HEK293 (cell line): ENCODE measurements at regions not wholly inside any gene's neighbourhood (a gene's known extent, or its start where the extent isn't known, plus 50 kb on each side); places are given as distances from the start of the nearest gene placed in this dataset.

ENCODE experiments used
- CTCF ChIA-PET: fragments of 350-600 bp; formaldehyde crosslinking; extraction: SDS; loops from one replicate; lab custom pipeline; 2021; ENCODE audit warnings: antibody characterized with exemption; lab: Yijun Ruan, JAX
- POLR2A ChIA-PET: fragments of 300-600 bp; formaldehyde crosslinking; extraction: SDS; loops from one replicate; lab custom pipeline; 2020; ENCODE audit warnings: antibody characterized with exemption, inconsistent platforms; lab: Yijun Ruan, JAX
- H3K27ac ChIP-seq: fragments of 200-500 bp; sonication (Bioruptor generic); 2 replicates; pipeline ENCODE4 v1.5.1; 2014; ENCODE audit warnings: low read depth, low read length, control low read depth, inconsistent platforms; ENCODE audit errors: extremely low read depth
- H3K36me3 ChIP-seq, 2 experiments: fragments of 200-500 bp in 1 of 2; sonication (Bioruptor generic) in 1 of 2; 1 replicate in 1 of 2; 2 replicates in 1 of 2; pipeline ENCODE4 v1.5.1; 2014 to 2017; ENCODE audit warnings: inconsistent platforms in 2 of 2, low read length in 2 of 2; ENCODE audit not compliant: control insufficient read depth in 2 of 2, insufficient read depth in 1 of 2
- H3K4me1 ChIP-seq: fragments of 200-500 bp; sonication (Bioruptor generic); 2 replicates; pipeline ENCODE4 v1.5.1; 2014; ENCODE audit warnings: mild to moderate bottlenecking, low read length, inconsistent platforms; ENCODE audit not compliant: control insufficient read depth, insufficient read depth
- H3K4me3 ChIP-seq: 2 replicates; pipeline ENCODE4 v1.5.1; 2011; ENCODE audit warnings: low read depth, mild to moderate bottlenecking, control low read depth, low read length, moderate library complexity
- H3K9me3 ChIP-seq: fragments of 200-500 bp; sonication (Bioruptor generic); 2 replicates; pipeline ENCODE4 v1.5.1; 2014; ENCODE audit warnings: low read depth, low read length, inconsistent platforms; ENCODE audit not compliant: control insufficient read depth, insufficient read depth
- EGR2 ChIP-seq: fragments of 450-650 bp; formaldehyde crosslinking; IDR thresholded peaks from 2 replicates; pipeline ENCODE4 v1.5.1; 2016; ENCODE audit warnings: low read depth, missing biosample characterization, missing genetic modification characterization
- GLIS1 ChIP-seq: fragments of 450-650 bp; formaldehyde crosslinking; IDR thresholded peaks from 2 replicates; pipeline ENCODE4 v1.5.1; 2016; ENCODE audit warnings: missing biosample characterization, missing genetic modification characterization
- KLF10 ChIP-seq: fragments of 450-650 bp; IDR thresholded peaks from 2 replicates; pipeline ENCODE4 v1.5.1; 2018; ENCODE audit warnings: missing biosample characterization, mild to moderate bottlenecking, missing genetic modification characterization
- KLF16 ChIP-seq: fragments of 450-650 bp; formaldehyde crosslinking; IDR thresholded peaks from 2 replicates; pipeline ENCODE4 v1.5.1; 2017; ENCODE audit warnings: missing biosample characterization, missing genetic modification characterization
- MZF1 ChIP-seq: fragments of 450-650 bp; formaldehyde crosslinking; IDR thresholded peaks from 2 replicates; pipeline ENCODE4 v1.5.1; 2017; ENCODE audit warnings: missing biosample characterization, missing genetic modification characterization, borderline replicate concordance
- SCRT1 ChIP-seq: fragments of 450-650 bp; formaldehyde crosslinking; IDR thresholded peaks from 2 replicates; pipeline ENCODE4 v1.5.1; 2016; ENCODE audit warnings: missing biosample characterization, missing genetic modification characterization, borderline replicate concordance
- ZBTB8A ChIP-seq: fragments of 450-650 bp; formaldehyde crosslinking; IDR thresholded peaks from 2 replicates; pipeline ENCODE4 v1.5.1; 2016; ENCODE audit warnings: missing biosample characterization, missing genetic modification characterization
- ZFHX2 ChIP-seq: fragments of 450-650 bp; formaldehyde crosslinking; conservative IDR thresholded peaks from 2 replicates; pipeline ENCODE4 v1.5.1; 2016; ENCODE audit warnings: missing biosample characterization, missing genetic modification characterization
- ZNF138 ChIP-seq: fragments of 450-650 bp; formaldehyde crosslinking; IDR thresholded peaks from 2 replicates; pipeline ENCODE4 v1.5.1; 2016; ENCODE audit warnings: missing biosample characterization, missing genetic modification characterization, borderline replicate concordance
- ZNF169 ChIP-seq: fragments of 450-650 bp; formaldehyde crosslinking; IDR thresholded peaks from 2 replicates; pipeline ENCODE4 v1.5.1; 2016; ENCODE audit warnings: missing biosample characterization, missing genetic modification characterization
- ZNF248 ChIP-seq: fragments of 450-650 bp; formaldehyde crosslinking; IDR thresholded peaks from 2 replicates; pipeline ENCODE4 v1.5.1; 2017; ENCODE audit warnings: missing biosample characterization, missing genetic modification characterization
- ZNF416 ChIP-seq: fragments of 450-650 bp; formaldehyde crosslinking; IDR thresholded peaks from 2 replicates; pipeline ENCODE4 v1.5.1; 2016; ENCODE audit warnings: missing biosample characterization, missing genetic modification characterization
- ZNF571 ChIP-seq: fragments of 450-650 bp; formaldehyde crosslinking; IDR thresholded peaks from 2 replicates; pipeline ENCODE4 v1.5.0; 2017; ENCODE audit warnings: missing biosample characterization, missing genetic modification characterization
- ZNF768 ChIP-seq: fragments of 450-650 bp; formaldehyde crosslinking; IDR thresholded peaks from 2 replicates; pipeline ENCODE4 v1.5.1; 2018; ENCODE audit warnings: missing biosample characterization, mild to moderate bottlenecking, missing genetic modification characterization
- ZNF792 ChIP-seq: fragments of 450-650 bp; formaldehyde crosslinking; IDR thresholded peaks from 2 replicates; pipeline ENCODE4 v1.5.1; 2016; ENCODE audit warnings: missing biosample characterization, missing genetic modification characterization
- TF ChIP-seq, protein P1 (sequence below): fragments of 450-650 bp; formaldehyde crosslinking; IDR thresholded peaks from 2 replicates; pipeline ENCODE4 v1.5.1; 2017; ENCODE audit warnings: missing biosample characterization, missing genetic modification characterization
- TF ChIP-seq, protein P2 (sequence below): fragments of 450-650 bp; formaldehyde crosslinking; IDR thresholded peaks from 2 replicates; pipeline ENCODE4 v1.5.1; 2016; ENCODE audit warnings: missing biosample characterization, missing genetic modification characterization, borderline replicate concordance

DNA sequence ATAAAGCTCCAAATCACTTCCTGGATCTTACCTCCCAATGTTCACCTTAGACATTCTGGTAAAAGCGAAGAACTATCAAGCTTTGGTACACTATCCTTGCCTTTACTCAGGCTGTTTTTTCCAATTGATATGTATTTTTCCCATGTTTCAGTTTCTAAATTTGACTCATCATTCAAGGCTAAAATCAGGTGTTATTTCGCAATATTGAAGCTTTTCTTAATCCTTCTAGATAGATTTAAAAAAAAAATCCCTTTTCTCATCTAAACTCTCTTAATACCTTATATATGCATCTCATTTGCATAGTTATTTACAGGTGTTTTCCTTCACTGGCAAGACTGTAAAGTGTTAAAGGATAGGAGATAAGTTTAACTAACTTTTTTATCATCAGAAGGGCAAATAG, 608.1 kb upstream of the FAM241A start:
- Histone ChIP-seq H3K4me3 (no peak overlapping the region), H3K27ac (no peak overlapping the region), H3K36me3 (no peaks in the 10 kb centered on the region), H3K9me3 (no peaks in the 10 kb centered on the region), H3K4me1 (no peaks in the 10 kb centered on the region)
- ChIA-PET POLR2A (no interaction called here), CTCF (no interaction called here)
- TF ChIP-seq ZNF248 (no peak), ZNF416 (tag by site-specific recombination) (no peak), KLF16 (tag by site-specific recombination) (no peak), ZNF768 (tag by site-specific recombination) (no peak), EGR2 (tag by site-specific recombination) (no peak), ZNF138 (tag by site-specific recombination) (no peak), MZF1 (tag by site-specific recombination) (no peak)

DNA sequence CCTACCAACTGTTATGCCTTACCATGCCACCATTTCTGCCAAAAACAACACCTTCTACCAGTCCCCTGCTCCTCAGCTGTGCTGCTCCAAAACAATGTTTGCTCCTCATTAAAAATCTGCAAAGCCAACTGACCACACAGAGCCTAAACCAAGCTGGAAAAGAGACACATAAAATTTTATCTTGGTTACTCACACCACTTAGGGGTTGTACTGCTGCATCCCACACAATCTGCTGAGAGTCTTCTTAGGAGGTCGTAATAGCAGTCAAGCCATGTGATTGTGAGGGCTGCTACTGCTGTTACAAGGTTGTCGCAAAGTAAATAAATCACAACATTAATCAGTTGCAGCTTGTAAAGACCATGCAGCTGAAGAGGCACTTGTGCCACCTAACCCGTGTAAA, 607.4 kb upstream of the FAM241A start:
- Histone ChIP-seq H3K4me1 (no peaks in the 10 kb centered on the region), H3K36me3 (no peaks in the 10 kb centered on the region), H3K27ac (no peak overlapping the region), H3K9me3 (no peaks in the 10 kb centered on the region), H3K4me3 (no peak overlapping the region)
- POLR2A ChIA-PET, result no interaction called here
- TF ChIP-seq ZNF792 (tag by site-specific recombination) (no peak), GLIS1 (tag by site-specific recombination) (peak; percentile 27; the same call in 1 of the 2 replicates), ZBTB8A (tag by site-specific recombination) (no peak), ZFHX2 (peak; percentile 38), SCRT1 (no peak), ZNF571 (no peak), ZNF169 (tag by site-specific recombination) (no peak)
- TF ChIP-seq, protein P1, sequence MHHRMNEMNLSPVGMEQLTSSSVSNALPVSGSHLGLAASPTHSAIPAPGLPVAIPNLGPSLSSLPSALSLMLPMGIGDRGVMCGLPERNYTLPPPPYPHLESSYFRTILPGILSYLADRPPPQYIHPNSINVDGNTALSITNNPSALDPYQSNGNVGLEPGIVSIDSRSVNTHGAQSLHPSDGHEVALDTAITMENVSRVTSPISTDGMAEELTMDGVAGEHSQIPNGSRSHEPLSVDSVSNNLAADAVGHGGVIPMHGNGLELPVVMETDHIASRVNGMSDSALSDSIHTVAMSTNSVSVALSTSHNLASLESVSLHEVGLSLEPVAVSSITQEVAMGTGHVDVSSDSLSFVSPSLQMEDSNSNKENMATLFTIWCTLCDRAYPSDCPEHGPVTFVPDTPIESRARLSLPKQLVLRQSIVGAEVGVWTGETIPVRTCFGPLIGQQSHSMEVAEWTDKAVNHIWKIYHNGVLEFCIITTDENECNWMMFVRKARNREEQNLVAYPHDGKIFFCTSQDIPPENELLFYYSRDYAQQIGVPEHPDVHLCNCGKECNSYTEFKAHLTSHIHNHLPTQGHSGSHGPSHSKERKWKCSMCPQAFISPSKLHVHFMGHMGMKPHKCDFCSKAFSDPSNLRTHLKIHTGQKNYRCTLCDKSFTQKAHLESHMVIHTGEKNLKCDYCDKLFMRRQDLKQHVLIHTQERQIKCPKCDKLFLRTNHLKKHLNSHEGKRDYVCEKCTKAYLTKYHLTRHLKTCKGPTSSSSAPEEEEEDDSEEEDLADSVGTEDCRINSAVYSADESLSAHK, result no peak
- CTCF ChIA-PET, result no interaction called here

DNA sequence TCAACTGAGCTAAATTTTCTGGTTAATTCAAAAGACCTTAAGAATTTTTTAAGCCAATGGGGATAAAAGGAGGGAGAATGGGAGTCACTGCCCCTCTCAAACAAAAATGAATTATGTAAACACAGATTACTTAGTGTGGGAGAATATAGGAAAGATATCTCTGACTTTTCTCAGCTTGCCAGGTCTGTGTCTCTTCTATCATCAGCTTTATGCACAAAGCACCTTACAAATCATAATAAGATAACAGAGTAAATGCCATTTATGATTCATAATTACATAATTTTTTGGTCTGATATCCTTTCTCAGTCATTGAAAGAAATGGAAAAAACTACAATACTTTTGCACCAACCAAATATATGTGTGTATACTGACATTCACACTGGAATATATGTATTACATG, 604.6 kb upstream of the FAM241A start:
- Histone ChIP-seq H3K4me3 (no peak overlapping the region), H3K27ac (no peak overlapping the region), H3K9me3 (no peaks in the 10 kb centered on the region), H3K36me3 (no peaks in the 10 kb centered on the region), H3K4me1 (no peaks in the 10 kb centered on the region)
- POLR2A ChIA-PET, result no interaction called here
- CTCF ChIA-PET, result no interaction called here
- TF ChIP-seq, protein P2, sequence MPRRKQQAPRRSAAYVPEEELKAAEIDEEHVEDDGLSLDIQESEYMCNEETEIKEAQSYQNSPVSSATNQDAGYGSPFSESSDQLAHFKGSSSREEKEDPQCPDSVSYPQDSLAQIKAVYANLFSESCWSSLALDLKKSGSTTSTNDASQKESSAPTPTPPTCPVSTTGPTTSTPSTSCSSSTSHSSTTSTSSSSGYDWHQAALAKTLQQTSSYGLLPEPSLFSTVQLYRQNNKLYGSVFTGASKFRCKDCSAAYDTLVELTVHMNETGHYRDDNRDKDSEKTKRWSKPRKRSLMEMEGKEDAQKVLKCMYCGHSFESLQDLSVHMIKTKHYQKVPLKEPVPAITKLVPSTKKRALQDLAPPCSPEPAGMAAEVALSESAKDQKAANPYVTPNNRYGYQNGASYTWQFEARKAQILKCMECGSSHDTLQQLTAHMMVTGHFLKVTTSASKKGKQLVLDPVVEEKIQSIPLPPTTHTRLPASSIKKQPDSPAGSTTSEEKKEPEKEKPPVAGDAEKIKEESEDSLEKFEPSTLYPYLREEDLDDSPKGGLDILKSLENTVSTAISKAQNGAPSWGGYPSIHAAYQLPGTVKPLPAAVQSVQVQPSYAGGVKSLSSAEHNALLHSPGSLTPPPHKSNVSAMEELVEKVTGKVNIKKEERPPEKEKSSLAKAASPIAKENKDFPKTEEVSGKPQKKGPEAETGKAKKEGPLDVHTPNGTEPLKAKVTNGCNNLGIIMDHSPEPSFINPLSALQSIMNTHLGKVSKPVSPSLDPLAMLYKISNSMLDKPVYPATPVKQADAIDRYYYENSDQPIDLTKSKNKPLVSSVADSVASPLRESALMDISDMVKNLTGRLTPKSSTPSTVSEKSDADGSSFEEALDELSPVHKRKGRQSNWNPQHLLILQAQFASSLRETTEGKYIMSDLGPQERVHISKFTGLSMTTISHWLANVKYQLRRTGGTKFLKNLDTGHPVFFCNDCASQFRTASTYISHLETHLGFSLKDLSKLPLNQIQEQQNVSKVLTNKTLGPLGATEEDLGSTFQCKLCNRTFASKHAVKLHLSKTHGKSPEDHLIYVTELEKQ (tag by site-specific recombination), result no peak
- no peak for TF ChIP-seq KLF10
